Stimulated activated CD4-positive, alpha-beta T cell treated with anti-CD3 and anti-CD28 coated beads, Interleukin-12 subunit alpha, Interleukin-12 subunit beta, amount 100 ng/mL, for 24 hours (primary cell): ENCODE measurements at regions not wholly inside any gene's neighbourhood (a gene's known extent, or its start where the extent isn't known, plus 50 kb on each side); places are given as distances from the start of the nearest gene placed in this dataset.
"Not testable (repeated sequence)": the region's sequence is repeated elsewhere in the genome, so short reads cannot be mapped to it uniquely, and the experiment has no call there.

Experiments used
- DNase-seq, 2 experiments: peaks; one replicate each; pipeline ENCODE4 v3.0.0-alpha.2; 2020; ENCODE audit warnings: low read depth in 2 of 2

- DNase-seq: no peak
These were observed 82.3 kb downstream of the MAGEE1 start for GRCh38 chrX:76509775-76510174.

DNA sequence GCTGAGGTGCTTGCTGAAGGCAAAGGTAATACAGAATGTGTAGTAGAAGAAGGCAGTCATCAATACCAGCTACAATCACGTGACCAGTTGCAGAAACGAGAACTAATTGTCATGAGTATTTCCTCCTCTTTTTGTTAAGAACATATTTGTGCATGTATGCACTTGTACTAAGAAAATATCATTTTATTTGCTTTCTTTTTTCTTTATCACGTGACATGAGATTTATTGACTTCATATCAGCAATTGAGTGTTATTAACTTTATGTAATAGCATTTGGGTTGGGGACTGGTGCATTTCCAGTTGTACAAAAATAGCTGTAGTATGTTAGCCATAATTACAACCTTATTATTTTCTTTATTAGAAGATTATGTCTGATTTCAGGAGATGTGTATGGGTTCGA, 90.0 kb downstream of the MAGEE1 start:
- DNase-seq: no peak

DNA sequence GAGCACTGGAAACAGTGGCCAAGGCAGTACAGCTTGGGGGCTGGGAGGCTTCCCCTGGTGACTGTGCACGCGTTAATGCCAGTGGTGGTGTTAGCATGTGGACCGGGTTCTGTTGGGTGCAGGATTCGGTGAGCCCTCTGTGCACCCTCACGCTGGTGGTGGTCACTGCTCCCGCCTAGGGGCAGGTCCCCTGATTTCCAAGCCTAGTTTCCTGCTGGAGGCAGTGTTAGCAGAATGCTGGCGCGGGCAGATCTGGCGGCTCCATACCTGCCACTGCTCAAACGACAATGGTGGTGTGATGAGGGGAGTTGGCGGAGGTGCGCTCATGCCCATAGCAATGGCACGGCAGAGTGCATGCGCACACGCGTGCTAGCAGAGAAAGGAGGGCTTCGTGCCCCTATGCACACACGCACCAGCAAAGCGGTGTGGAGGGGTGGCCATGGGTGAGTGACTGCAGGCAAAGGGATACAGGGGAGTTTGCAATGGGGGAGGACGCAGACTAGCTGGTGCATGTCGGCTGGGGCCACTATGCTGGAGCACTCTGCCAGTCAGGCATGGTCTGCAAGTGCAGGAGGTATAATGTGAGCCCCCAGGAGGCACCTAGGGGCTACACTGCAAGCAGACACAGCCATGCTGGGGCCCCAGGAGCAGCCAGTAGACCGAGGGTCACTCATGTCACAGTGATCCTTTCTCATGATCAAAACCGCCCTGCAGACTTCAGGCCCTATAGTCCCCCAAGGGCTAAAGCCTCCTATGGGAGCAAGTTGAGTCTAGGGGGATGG, 93.0 kb downstream of the MAGEE1 start:
- DNase-seq: no peak

GRCh38 chrX:76535675-76536074, 108.2 kb downstream of the MAGEE1 start:
- not testable (repeated sequence) for DNase-seq

- no peak for DNase-seq
These were observed 111.3 kb downstream of the MAGEE1 start for GRCh38 chrX:76538860-76539259.

DNA sequence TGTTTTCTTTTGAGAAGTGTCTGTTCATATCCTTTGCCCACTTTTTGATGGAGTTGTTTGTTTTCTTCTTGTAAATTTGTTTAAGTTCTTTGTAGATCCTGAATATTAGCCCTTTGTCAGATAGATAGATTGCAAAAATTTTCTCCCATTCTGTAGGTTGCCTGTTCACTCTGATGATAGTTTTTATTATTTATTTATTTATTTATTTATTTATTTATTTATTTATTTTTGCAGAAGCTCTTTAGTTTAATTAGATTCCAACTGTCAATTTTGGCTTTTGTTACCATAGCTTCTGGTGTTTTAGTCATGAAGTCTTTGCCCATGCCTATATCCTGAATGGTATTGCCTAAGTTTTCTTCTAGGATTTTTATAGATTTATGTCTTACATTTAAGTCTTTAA, 115.9 kb downstream of the MAGEE1 start:
- not testable (repeated sequence) for DNase-seq

DNA sequence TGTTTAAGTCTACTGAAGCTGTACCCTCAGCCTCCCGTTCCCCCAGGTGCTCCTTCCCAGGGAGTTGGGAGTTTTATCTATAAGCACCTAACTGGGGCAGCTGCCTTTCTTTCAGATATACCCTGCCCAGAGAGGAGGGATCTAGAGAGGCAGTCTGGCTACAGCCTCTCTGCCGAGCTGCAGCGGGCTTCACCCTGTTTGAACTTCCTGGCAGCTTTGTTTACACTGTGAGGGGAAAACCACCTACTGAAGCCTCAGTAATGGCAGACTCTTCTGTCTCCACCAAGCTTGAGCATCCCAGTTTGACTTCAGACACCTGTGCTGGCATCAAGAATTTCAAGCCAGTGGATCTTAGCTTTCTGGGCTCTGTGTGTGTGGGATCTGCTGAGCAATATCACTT, 122.5 kb downstream of the MAGEE1 start:
- no peak for DNase-seq

DNA sequence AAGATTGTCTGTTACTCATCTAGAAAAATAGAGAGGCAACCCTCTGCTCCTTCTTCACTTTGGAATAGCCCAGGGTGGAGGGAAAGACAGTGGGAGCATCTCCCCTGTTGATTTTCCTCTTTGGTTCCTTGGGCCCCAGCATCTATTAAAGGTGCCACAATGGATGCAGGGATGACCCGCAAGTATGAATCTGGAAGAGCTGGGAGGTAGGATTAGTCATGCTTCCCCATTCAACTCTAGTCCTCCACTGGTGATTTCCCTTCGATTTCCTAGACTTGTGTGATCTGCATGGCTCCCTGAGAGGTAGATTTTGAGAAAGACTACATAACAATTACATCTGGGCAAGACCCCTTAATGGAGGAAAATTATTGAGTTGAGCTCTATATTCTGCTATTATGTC, 127.8 kb downstream of the MAGEE1 start:
- no peak for DNase-seq

DNA sequence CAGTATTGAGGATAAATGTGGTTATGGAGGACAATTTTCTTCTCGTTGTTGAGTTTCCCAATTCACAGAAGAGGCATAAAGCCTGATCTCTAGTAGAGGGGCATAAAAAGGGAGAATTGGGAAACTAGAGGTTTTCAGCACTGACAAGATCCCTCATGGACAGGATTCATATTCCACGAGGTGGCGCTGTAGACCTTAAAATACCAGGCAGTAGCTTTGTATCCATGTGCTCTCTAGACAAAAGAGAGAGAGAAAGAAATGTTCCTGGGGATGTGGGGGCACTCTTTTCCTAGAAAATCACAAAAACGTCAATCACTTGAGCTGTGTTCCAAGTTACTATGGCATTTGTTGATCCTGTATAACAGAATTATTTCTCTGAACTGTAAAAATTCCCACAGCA, 128.3 kb downstream of the MAGEE1 start:
- DNase-seq: peak in 1 of 2 experiments; percentile 0

DNA sequence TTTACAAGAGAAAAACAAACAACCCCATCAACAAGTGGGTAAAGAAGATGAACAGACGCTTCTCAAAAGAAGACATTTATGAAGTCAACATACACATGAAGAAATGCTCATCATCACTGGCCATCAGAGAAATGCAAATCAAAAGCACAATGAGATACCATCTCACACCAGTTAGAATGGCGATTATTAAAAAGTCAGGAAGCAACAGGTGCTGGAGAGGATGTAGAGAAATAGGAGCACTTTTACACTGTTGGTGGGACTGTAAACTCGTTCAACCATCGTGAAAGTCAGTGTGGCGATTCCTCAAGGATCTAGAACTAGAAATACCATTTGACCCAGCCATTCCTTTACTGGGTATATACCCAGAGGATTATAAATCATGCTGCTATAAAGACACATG, 137.3 kb downstream of the MAGEE1 start:
- DNase-seq: not testable (repeated sequence)

DNA sequence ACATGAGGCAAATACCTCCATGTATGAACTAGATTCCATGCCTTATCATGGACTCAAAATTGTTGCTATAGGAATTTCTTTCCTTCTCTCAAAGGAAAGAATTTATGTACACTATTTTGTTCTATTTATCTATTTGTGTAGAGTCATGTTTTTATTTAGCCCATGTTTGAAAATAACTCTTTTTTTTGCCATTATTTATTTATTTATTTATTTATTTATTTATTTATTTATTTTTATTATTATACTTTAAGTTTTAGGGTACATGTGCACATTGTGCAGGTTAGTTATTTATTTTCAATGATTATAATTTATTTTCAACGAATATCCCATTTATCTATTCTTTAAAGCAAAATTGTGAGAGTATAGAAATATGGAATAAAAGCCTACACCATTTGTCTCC, 177.9 kb downstream of the MAGEE1 start:
- DNase-seq: no peak

DNA sequence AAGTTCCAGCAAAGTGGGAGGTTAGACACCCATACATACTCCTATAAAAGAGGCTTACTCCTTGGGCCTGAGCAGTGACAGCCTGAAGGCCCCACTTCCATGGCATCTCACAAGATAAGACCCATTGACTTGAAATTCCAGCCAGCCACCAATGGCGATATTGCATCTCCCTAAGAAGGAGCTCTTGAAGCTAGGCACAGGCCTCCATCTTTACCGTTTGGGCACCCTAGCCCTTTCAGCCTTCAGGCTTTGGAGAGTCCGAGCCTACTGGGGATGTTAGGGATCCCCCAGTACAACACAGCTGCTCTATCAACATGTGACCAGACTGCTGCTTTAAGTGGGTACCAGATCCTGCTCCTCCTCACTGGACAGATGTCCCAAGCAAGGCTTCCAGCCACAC, 189.5 kb downstream of the MAGEE1 start:
- DNase-seq: no peak

GRCh38 chrX:76643590-76643989, 216.1 kb downstream of the MAGEE1 start:
- DNase-seq: no peak

- not testable (repeated sequence) for DNase-seq
These were observed 223.9 kb downstream of the MAGEE1 start for GRCh38 chrX:76651369-76651768.

DNA sequence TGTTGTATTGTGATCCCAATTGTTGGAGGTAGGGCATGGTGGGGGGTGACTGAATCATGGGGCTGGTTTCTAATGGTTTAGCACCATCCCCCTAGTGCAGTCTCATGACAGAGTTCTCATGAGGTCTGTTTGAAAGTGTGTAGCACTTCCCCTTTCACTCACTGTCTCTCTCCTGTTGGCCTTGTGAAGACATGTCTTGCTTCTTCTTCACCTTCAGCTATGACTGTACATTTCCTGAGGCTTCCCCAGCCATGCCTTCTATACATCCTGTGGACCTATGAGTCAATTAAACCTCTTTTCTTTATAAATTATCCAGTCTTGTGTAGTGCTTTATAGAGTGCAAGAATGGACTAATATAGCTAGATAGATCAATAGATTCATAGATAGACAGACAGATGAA, 230.0 kb downstream of the MAGEE1 start:
- DNase-seq: no peak
